ENCODE measurements at regions not wholly inside any gene's neighbourhood (a gene's known extent, or its start where the extent isn't known, plus 50 kb on each side); places are given as distances from the start of the nearest gene placed in this dataset.

- TF ChIP-seq CTCF (conservative IDR thresholded peaks at IDR 0.05) (no peak), ZFX (IDR thresholded peaks at IDR 0.05) (no peak)
- H3K27ac ChIP-seq = no peak overlapping the region
Observed at GRCh38 chr9:19924080-19924479, 135.2 kb upstream of the SLC24A2 start.

- no peak overlapping the region for H3K27ac ChIP-seq
- TF ChIP-seq CTCF (conservative IDR thresholded peaks at IDR 0.05) (peak; percentile 51), ZFX (IDR thresholded peaks at IDR 0.05) (no peak)
Observed at GRCh38 chr9:19922476-19923118, 133.8 kb upstream of the SLC24A2 start.

GRCh38 chr9:19920401-19920800 is 131.6 kb upstream of the SLC24A2 start:
- TF ChIP-seq CTCF (conservative IDR thresholded peaks at IDR 0.05) = no peak
- TF ChIP-seq ZFX (IDR thresholded peaks at IDR 0.05) = no peak
- H3K27ac ChIP-seq = no peak overlapping the region

- no peak overlapping the region for H3K27ac ChIP-seq
- TF ChIP-seq ZFX (IDR thresholded peaks at IDR 0.05) = no peak
- TF ChIP-seq CTCF (conservative IDR thresholded peaks at IDR 0.05) = no peak
Observed at GRCh38 chr9:19918630-19919029, 129.8 kb upstream of the SLC24A2 start.

- no peak overlapping the region for H3K27ac ChIP-seq
- no peak for TF ChIP-seq CTCF (conservative IDR thresholded peaks at IDR 0.05)
Observed at GRCh38 chr9:19914044-19914443, 125.2 kb upstream of the SLC24A2 start.

GRCh38 chr9:19913151-19913550 is 124.3 kb upstream of the SLC24A2 start:
- no peak overlapping the region for H3K27ac ChIP-seq
- no peak for TF ChIP-seq CTCF (conservative IDR thresholded peaks at IDR 0.05)

- no peak overlapping the region for H3K27ac ChIP-seq
- TF ChIP-seq ZFX (IDR thresholded peaks at IDR 0.05) = no peak
- TF ChIP-seq CTCF (conservative IDR thresholded peaks at IDR 0.05) = no peak
Observed at GRCh38 chr9:19903076-19903475, 114.2 kb upstream of the SLC24A2 start.

Measured in C4-2B (cell line).